ENCODE measurements at regions not wholly inside any gene's neighbourhood (a gene's known extent, or its start where the extent isn't known, plus 50 kb on each side); places are given as distances from the start of the nearest gene placed in this dataset.
"Not testable (repeated sequence)": the region's sequence is repeated elsewhere in the genome, so short reads cannot be mapped to it uniquely, and the experiment has no call there.

GRCh38 chr3:102672305-102672704 lies 237.5 kb downstream of the ZPLD1 start:
- intact Hi-C loops (cut with DNase I): no loop called here
- no peak for DNase-seq (ENCODE audit: low spot score)

GRCh38 chr3:102673271-102674115 lies 238.7 kb downstream of the ZPLD1 start:
- peak; percentile 78 for DNase-seq (ENCODE audit: low spot score)
- intact Hi-C loops (cut with DNase I): no loop called here

DNA sequence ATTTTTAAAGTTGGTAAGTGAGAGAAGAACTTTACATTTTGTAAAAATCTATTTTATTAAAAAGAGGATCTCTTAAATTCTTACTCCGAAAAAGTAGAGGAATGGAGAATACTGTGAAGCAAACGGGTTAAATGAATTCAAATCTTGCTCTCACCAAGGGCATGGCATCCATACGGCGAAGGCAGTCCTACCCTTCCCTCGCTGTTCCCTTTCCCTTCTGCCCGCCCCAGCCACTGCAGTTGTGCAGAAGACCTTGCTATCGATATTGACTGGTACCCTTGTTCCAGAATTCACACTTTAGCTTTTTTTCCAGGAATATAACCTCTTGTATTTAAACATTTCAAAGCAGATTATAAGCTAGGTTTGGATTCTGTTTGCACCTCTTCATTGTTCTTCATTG lies 239.5 kb downstream of the ZPLD1 start:
- intact Hi-C loops (cut with DNase I): no loop called here
- no peak for DNase-seq (ENCODE audit: low spot score)

GRCh38 chr3:102676424-102676823 lies 241.6 kb downstream of the ZPLD1 start:
- DNase-seq (ENCODE audit: low spot score): no peak
- intact Hi-C loops (cut with DNase I): no loop called here

DNA sequence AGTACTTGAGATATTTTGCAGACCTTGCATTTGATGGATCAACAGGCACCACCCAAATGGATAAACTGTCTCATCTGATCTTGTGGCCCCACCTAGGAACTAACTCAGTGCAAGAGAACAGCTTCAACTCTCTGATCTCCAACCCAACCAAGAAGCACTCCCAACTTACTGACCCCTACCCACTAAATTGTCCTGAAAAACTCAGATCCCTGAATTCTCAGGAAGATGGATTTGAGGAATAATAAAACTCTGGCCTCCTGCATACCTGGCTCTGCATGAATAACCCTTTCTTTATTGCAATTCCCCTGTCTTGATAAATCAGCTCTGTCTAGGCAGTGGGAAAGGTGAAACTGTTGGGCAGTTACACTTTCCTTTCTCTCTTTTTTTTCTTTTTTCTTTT lies 247.9 kb downstream of the ZPLD1 start:
- DNase-seq (ENCODE audit: low spot score): no peak
- intact Hi-C loops (cut with DNase I): no loop called here

DNA sequence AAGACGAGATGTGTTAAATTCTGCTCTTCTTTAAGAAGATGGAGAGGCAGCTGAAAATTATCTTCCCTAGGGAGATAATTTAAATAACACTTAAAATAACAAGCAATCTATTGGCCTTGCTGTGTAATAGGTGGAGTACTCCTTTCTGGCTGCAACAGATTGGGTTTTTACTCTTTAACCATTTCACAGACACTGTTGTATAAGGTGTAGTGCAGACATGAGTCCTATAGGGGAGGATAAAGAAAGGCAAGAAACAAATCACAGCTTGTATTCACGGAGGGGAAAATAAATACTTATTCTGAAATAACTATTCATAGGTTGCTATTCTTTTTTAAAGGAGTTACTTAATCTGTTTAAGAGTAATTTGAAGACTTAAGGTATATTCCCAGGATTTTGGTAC lies 252.0 kb downstream of the ZPLD1 start:
- intact Hi-C loops (cut with DNase I): no loop called here
- DNase-seq (ENCODE audit: low spot score): no peak

DNA sequence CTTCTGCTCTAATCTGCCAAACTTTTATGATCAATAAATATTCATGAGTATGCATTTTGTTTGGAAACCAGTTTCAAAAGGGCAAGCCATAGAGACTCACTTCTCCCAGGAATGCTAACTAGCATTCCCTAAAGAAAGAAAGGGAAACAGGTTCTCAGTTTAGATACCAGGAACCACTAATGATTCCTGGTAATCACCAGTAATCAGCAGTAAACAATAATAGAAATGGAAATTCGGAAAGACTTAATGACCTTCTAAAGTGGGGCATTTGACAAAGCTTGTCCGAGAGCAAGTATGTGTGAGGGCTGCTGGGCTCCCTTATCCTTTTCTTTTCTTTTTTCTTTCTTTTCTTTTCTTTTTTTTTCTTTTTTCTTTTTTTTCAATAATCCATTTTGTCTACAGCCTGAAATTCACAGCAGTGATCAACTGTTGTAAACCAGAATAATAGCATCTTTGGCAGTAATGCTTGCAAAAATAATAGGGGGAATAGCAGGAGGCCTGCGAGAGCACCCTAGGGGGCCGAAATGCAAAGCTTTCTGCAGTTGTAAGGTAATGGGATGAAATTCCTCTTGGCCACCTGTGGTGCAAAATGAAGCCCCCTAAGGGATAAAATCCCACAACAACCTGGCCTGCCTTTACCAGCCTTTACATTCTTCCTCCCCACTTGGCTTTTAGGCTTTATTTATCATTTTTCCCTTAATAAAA lies 253.2 kb downstream of the ZPLD1 start:
- no peak for DNase-seq (ENCODE audit: low spot score)
- intact Hi-C loops (cut with DNase I): no loop called here

DNA sequence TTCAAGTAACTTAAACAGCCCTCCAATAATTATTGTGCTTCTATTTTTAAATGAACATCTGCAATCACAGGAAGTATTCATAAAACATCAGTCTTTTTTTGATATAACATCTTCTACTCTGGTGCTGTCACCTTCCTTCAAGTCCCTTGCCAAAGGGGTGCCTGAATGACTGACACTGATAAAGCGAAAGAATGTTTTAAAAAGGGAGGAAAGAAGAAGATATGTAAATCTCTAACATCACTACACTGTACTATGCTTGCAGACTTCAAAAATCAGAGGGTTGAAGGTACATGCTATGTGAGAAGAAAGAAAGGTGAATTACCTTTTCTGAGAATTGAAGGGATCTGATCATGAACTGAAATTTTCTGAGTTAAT lies 253.7 kb downstream of the ZPLD1 start:
- intact Hi-C loops (cut with DNase I): no loop called here
- no peak for DNase-seq (ENCODE audit: low spot score)

DNA sequence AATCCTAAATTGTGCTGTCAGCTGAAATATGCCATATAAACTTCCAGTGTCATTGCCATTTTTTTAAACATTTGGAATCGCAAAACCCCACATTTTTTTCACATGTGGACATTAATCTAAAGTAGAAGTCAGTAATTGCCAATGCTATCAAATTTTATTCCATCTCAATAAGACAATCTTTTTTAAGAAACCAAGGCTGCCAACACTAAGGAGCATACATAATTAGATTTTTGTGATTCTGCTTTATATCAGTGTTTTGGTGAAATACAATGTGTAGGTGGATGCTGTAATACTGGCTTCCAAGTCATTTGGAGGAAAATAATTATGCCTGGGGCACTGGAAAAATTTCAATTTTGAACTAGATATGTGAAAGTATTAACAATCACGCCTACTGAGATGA lies 256.7 kb downstream of the ZPLD1 start:
- DNase-seq (ENCODE audit: low spot score): no peak
- intact Hi-C loops (cut with DNase I): no loop called here

- DNase-seq (ENCODE audit: low spot score): no peak
- intact Hi-C loops (cut with DNase I): no loop called here
Observed at GRCh38 chr3:102699104-102699818, 264.4 kb downstream of the ZPLD1 start.

GRCh38 chr3:102699819-102700140 lies 265.0 kb downstream of the ZPLD1 start:
- intact Hi-C loops (cut with DNase I): no loop called here
- DNase-seq (ENCODE audit: low spot score): no peak

- intact Hi-C loops (cut with DNase I): no loop called here
- no peak for DNase-seq (ENCODE audit: low spot score)
Observed at GRCh38 chr3:102712896-102713295, 278.1 kb downstream of the ZPLD1 start.

DNA sequence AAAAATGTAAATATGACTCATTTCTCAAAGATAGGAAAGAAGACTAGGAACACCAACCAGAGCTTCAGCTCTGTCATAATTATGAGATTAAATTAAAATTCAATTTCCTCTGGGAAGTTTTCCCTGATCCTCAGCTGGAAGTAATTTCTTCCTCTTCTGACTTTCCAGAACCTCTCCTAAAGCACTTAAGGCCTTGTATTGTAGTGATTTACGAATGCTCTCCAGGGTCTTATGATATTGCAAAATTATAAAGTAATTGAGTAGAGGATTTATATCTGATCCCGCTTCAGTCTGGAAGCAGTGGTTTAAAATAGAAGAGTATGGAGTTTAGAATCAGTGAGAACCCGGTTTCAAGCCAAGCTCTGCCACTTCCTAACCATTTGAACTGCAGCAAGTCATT lies 279.8 kb downstream of the ZPLD1 start:
- intact Hi-C loops (cut with DNase I): no loop called here
- DNase-seq (ENCODE audit: low spot score): no peak

DNA sequence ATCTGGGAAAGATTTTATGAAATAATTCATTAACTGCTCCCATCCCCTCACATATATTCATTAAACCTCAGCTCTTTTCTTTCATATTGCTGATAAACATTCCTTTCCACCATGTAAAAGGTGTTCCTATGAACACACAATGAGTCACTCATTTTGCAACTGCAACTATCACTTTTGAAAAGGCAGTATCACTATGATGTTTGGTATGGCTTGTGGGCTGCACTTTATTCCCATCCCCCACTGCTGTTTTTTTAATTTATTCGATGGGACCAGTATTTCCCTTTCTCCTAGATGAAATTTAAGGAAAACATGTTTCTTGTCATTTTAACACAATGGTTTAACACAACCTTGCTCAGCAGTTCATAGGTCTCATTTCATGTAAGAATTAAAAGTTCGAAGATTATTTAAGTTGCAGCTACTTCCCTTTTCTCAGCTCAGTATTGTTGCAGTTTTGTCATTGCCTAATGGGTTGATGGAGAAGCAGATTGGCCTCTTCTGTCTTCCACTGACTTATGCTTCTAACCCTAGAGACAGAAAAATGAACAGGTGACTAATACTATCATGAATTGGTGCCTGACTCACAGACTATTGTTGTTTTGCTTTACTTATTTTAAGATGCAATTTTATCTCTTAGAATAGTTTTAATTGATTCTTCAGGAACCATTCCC lies 280.3 kb downstream of the ZPLD1 start:
- DNase-seq (ENCODE audit: low spot score): no peak
- intact Hi-C loops (cut with DNase I): no loop called here

GRCh38 chr3:102718651-102719050 lies 283.8 kb downstream of the ZPLD1 start:
- intact Hi-C loops (cut with DNase I): no loop called here
- no peak for DNase-seq (ENCODE audit: low spot score)

GRCh38 chr3:102722317-102722716 lies 287.5 kb downstream of the ZPLD1 start:
- no peak for DNase-seq (ENCODE audit: low spot score)
- intact Hi-C loops (cut with DNase I): no loop called here

- no peak for DNase-seq (ENCODE audit: low spot score)
- intact Hi-C loops (cut with DNase I): no loop called here
Observed at GRCh38 chr3:102727340-102727739, 292.5 kb downstream of the ZPLD1 start.

DNA sequence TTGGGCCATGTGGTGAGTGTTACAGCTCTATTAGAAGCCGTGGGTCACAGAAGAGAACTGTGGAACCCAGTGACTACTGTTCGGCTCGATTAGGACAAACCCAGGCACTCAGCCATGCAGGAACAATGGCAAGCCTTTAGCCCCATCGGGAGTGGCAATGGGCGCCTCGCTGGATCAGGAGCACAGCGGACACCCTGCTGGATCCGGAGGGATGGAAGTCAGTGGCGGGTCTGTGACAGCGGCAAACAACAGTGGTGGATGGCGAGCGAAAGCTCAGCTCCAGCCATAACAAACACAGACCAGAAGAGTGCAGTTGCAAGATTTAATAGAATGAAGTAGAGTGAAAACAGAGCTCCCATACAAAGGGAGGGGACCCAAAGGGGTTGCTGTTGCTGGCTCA lies 297.8 kb downstream of the ZPLD1 start:
- DNase-seq (ENCODE audit: low spot score); intact Hi-C loops (cut with DNase I): not testable (repeated sequence)

- no peak for DNase-seq (ENCODE audit: low spot score)
- intact Hi-C loops (cut with DNase I): no loop called here
Observed at GRCh38 chr3:102733791-102734563, 299.2 kb downstream of the ZPLD1 start.
